Astrocyte of the spinal cord (primary cell): ENCODE measurements at regions not wholly inside any gene's neighbourhood (a gene's known extent, or its start where the extent isn't known, plus 50 kb on each side); places are given as distances from the start of the nearest gene placed in this dataset.
"Not testable (repeated sequence)": the region's sequence is repeated elsewhere in the genome, so short reads cannot be mapped to it uniquely, and the experiment has no call there.

Experiments
- DNase-seq: peaks from one replicate; pipeline ENCODE4 v3.0.0; 2011; ENCODE audit warnings: low read depth, low spot score
- H3K4me3 ChIP-seq: 2 replicates; pipeline ENCODE4 v1.5.1; 2011; ENCODE audit warnings: low read depth, mild to moderate bottlenecking, low read length, moderate library complexity
- in situ Hi-C: cut with HindIII; loops from 2 replicates; pipeline ENCODE4 v1.10.0; 2017; ENCODE audit warnings: low sequenced_read_pairs
- TF ChIP-seq, protein P1 (sequence below): IDR thresholded peaks from 2 replicates; pipeline ENCODE4 v1.5.1; 2012; ENCODE audit warnings: low read depth, mild to moderate bottlenecking, low read length, inconsistent platforms

DNA sequence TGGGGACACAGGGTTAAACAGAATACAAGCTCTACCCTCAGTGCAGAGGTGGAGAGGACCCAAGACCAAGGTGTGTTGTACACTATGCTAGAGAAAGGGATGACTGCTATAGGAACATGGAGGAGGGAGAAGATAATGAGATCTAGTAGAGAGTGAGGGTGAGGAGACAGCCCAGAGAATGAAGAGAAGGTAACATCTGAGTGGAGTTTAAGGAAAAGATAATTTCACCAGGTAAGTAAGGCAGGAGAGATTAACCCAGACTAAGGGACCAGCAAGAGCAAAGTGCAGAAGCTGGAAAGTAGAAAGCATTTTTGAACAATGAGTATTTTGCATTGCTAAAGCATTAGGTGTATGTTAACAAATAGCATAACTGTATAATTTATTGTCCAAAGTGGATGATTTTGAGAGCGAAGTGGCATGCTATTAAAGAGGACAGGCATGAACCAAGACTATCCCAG lies 128.8 kb downstream of the RASSF10 start:
- in situ Hi-C loops, result no loop called here
- H3K4me3 ChIP-seq, result no peak overlapping the region
- TF ChIP-seq, protein P1, sequence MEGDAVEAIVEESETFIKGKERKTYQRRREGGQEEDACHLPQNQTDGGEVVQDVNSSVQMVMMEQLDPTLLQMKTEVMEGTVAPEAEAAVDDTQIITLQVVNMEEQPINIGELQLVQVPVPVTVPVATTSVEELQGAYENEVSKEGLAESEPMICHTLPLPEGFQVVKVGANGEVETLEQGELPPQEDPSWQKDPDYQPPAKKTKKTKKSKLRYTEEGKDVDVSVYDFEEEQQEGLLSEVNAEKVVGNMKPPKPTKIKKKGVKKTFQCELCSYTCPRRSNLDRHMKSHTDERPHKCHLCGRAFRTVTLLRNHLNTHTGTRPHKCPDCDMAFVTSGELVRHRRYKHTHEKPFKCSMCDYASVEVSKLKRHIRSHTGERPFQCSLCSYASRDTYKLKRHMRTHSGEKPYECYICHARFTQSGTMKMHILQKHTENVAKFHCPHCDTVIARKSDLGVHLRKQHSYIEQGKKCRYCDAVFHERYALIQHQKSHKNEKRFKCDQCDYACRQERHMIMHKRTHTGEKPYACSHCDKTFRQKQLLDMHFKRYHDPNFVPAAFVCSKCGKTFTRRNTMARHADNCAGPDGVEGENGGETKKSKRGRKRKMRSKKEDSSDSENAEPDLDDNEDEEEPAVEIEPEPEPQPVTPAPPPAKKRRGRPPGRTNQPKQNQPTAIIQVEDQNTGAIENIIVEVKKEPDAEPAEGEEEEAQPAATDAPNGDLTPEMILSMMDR, result no peak
- no peak for DNase-seq

GRCh38 chr11:13139085-13139484 lies 130.0 kb downstream of the RASSF10 start:
- H3K4me3 ChIP-seq, in situ Hi-C loops, DNase-seq: not testable (repeated sequence)

DNA sequence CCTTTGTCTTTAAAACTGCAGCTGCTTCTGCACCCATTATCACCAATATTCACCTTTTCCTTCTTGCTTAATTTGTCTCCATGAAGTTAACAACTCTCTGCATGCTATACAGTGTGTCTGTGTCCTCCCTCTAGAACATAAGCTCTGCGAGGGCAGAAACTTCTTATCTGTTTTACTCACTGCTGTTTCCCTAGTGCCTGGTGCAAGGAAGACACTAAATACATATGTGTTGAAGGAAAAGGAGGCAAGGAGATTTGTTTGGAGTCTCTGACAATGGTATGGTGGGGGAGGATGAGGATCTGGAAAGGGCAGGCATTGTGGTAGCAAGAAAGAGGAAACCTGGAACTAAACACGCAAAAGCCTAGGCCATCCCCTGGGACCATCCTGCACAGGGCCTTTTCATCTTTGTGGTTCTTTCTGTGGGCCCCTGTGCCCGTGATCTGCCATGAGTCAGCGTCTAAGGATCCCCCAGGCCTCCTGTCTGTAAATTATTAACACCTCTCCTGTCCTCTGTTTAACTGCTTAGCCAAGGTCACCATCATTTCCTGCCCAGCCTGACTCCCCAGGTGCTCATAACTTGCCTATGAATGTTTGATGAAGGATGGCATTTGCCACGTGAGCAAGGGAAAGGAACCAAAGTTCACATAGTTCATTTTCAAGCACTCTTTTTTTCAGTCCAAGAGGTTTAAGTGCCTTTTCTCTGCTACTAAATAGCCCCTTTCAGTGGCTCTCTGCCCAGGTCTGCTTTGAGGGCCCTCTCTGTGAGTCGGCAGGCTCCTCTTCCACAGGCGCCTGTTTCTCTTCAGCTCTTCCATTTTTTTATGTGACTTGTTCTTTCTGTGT lies 131.1 kb downstream of the RASSF10 start:
- TF ChIP-seq, protein P1, result no peak
- peak; percentile 70 for DNase-seq
- in situ Hi-C loops, result no loop called here
- no peak overlapping the region for H3K4me3 ChIP-seq

DNA sequence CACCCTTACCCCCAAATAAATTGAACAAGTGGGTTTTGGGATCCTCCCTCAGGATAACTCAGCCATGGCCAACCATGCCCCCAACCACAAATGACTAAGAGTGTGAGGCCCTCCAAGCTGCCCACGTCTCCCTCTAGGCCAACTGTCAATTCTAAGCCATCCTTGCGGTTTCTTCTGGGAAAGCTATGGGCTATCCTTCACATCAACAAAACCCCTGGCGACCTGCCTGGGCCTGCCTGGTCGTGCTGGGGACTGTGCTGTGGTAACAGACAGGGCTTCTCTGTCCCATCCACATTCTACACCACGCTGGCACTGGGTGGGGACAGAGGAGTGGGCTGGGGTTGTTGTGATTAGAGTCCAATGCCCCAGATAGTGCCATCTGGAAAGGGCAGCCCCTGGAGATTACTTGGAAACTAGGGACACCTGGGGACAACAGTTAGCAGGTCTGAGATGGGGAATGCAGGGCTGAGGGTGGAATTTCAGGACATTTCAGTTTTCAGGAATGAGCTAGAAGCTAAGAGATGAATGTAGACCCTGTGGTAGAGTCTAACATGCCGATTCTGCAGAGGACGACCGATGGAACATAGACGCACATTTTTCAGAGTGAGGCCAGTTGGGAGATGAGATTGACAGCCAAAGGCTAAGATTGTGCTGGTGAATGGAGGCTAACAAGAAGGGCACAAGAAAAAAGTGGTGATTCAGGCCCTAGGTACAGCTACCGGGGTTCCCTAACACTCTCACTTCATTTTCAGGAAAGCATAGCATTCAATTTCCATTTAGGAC lies 131.9 kb downstream of the RASSF10 start:
- DNase-seq, result peak; percentile 37
- TF ChIP-seq, protein P1, result no peak
- no peak overlapping the region for H3K4me3 ChIP-seq
- in situ Hi-C loops, result no loop called here

- no peak overlapping the region for H3K4me3 ChIP-seq
- TF ChIP-seq, protein P1, result no peak
- in situ Hi-C loops, result no loop called here
- DNase-seq, result no peak
These were observed 132.9 kb downstream of the RASSF10 start for GRCh38 chr11:13141731-13142709.

DNA sequence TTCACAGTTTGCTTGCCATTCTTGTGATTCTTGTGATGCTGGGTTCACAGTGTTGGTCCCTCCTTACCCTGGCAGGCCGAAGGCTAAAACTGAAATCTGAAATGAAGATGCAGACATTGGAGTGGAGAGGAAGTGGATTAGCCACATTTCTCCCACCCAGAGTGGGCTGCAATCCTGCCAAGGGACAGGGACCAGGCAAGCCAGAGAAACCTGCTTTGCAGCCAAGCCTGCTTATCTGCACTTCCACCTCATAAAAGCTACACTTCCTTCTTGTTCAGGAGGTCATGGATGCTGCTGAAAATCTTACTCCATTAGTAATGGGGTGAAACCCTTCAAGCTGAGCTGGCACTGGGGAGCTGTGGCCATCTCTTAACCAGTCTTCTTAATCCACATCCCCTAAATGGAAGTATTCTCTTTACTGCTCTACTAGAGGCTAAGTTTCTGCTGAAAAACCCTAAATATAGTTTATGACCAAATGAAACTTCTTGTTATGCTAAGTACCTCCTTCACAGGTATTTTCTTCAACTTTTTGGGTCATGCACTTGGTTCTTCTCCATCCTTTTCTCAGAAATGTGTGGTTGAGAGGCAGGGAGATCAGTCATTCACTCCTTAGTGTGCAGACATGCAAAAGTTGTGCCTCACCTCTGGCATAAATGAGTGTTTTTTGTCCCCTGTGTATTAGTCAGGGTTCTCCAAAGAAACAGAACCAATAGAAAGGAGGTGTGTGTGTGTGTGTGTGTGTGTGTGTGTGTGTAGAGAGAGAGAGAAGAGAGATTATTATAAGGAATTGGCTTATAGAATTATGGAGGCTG lies 133.9 kb upstream of the BMAL1 start:
- TF ChIP-seq, protein P1, result no peak
- DNase-seq, result no peak
- in situ Hi-C loops, result no loop called here
- H3K4me3 ChIP-seq, result no peak overlapping the region
